H9 (cell line): ENCODE measurements at regions not wholly inside any gene's neighbourhood (a gene's known extent, or its start where the extent isn't known, plus 50 kb on each side); places are given as distances from the start of the nearest gene placed in this dataset.

Source experiments
- DNase-seq: peaks from one replicate; pipeline ENCODE4 v3.0.0-alpha.2; 2017
- H2AFZ ChIP-seq: one replicate; pipeline ENCODE4 v1.6.1; 2013; ENCODE audit warnings: mild to moderate bottlenecking, low read length, control low read depth, moderate library complexity
- H2AK5ac ChIP-seq: 2 replicates; pipeline ENCODE4 v1.6.1; 2013; ENCODE audit warnings: low read length, control low read depth, mixed read lengths; ENCODE audit not compliant: insufficient read length
- H2BK120ac ChIP-seq: one replicate; pipeline ENCODE4 v1.6.1; 2013; ENCODE audit warnings: low read depth, mild to moderate bottlenecking, low read length, control low read depth, inconsistent platforms; ENCODE audit not compliant: poor library complexity, severe bottlenecking
- H2BK12ac ChIP-seq: 2 replicates; pipeline ENCODE4 v1.6.1; 2013; ENCODE audit warnings: low read length, control low read depth, mixed read lengths, low read depth; ENCODE audit not compliant: insufficient read length
- H2BK15ac ChIP-seq: 2 replicates; pipeline ENCODE4 v1.6.1; 2013; ENCODE audit warnings: low read depth, low read length, control low read depth
- H2BK20ac ChIP-seq: one replicate; pipeline ENCODE4 v1.6.1; 2013; ENCODE audit warnings: low read depth, mild to moderate bottlenecking, low read length, control low read depth, inconsistent platforms; ENCODE audit not compliant: poor library complexity, severe bottlenecking
- H2BK5ac ChIP-seq: 2 replicates; pipeline ENCODE4 v1.6.1; 2013; ENCODE audit warnings: low read length, control low read depth, mixed read lengths; ENCODE audit not compliant: insufficient read length
- H3K14ac ChIP-seq: 2 replicates; pipeline ENCODE4 v1.6.1; 2013; ENCODE audit warnings: low read length, control low read depth; ENCODE audit not compliant: insufficient read depth
- H3K18ac ChIP-seq: 2 replicates; pipeline ENCODE4 v1.6.1; 2013; ENCODE audit warnings: low read depth, mild to moderate bottlenecking, mixed read lengths, low read length, control low read depth; ENCODE audit not compliant: insufficient read length
- H3K23ac ChIP-seq: 2 replicates; pipeline ENCODE4 v1.6.1; 2013; ENCODE audit warnings: low read length, control low read depth, mixed read lengths, low read depth; ENCODE audit not compliant: insufficient read length
- H3K23me2 ChIP-seq: 2 replicates; pipeline ENCODE4 v1.6.1; 2013; ENCODE audit warnings: low read depth, mild to moderate bottlenecking, mixed read lengths, low read length, control low read depth; ENCODE audit not compliant: insufficient read length, poor library complexity, severe bottlenecking
- H3K27ac ChIP-seq: 2 replicates; pipeline ENCODE4 v1.5.1; 2013; ENCODE audit warnings: low read length, control low read depth, mixed read lengths, low read depth; ENCODE audit not compliant: insufficient read length
- H3K27me3 ChIP-seq: 2 replicates; pipeline ENCODE4 v1.6.1; 2013; ENCODE audit warnings: low read length, control low read depth, inconsistent platforms; ENCODE audit not compliant: insufficient read depth
- H3K4ac ChIP-seq: 2 replicates; pipeline ENCODE4 v1.6.1; 2013; ENCODE audit warnings: low read depth, mild to moderate bottlenecking, control low read depth, inconsistent platforms, low read length, moderate library complexity
- H3K4me1 ChIP-seq: 2 replicates; pipeline ENCODE4 v1.6.1; 2013; ENCODE audit warnings: low read length, control low read depth, inconsistent platforms; ENCODE audit not compliant: insufficient read depth
- H3K4me2 ChIP-seq: 2 replicates; pipeline ENCODE4 v1.6.1; 2013; ENCODE audit warnings: low read length, control low read depth, mixed read lengths; ENCODE audit not compliant: insufficient read length, insufficient read depth
- H3K56ac ChIP-seq: 2 replicates; pipeline ENCODE4 v1.6.1; 2013; ENCODE audit warnings: low read depth, mild to moderate bottlenecking, mixed read lengths, low read length, control low read depth; ENCODE audit not compliant: insufficient read length
- H3K79me1 ChIP-seq: 2 replicates; pipeline ENCODE4 v1.6.1; 2013; ENCODE audit warnings: low read depth, mild to moderate bottlenecking, moderate library complexity, low read length, control low read depth, inconsistent platforms; ENCODE audit not compliant: insufficient read depth, poor library complexity, severe bottlenecking
- H3K79me2 ChIP-seq: 2 replicates; pipeline ENCODE4 v1.6.1; 2013; ENCODE audit warnings: low read length, control low read depth, inconsistent platforms; ENCODE audit not compliant: insufficient read depth
- H3K9ac ChIP-seq: 2 replicates; pipeline ENCODE4 v1.6.1; 2013; ENCODE audit warnings: low read length, control low read depth, mixed read lengths; ENCODE audit not compliant: insufficient read length; ENCODE audit errors: extremely low read depth
- H3K9me3 ChIP-seq: one replicate; pipeline ENCODE4 v1.6.1; 2013; ENCODE audit warnings: low read depth, low read length, inconsistent platforms; ENCODE audit not compliant: control insufficient read depth
- H3T11ph ChIP-seq: one replicate; pipeline ENCODE4 v1.6.1; 2013; ENCODE audit warnings: mild to moderate bottlenecking, low read length, control low read depth, inconsistent platforms
- H4K20me1 ChIP-seq: one replicate; pipeline ENCODE4 v1.6.1; 2013; ENCODE audit not compliant: control insufficient read depth, insufficient read length, insufficient read depth
- H4K5ac ChIP-seq: 2 replicates; pipeline ENCODE4 v1.6.1; 2013; ENCODE audit warnings: low read depth, mild to moderate bottlenecking, mixed read lengths, low read length, control low read depth; ENCODE audit not compliant: insufficient read length
- H4K8ac ChIP-seq: replicated peaks from 2 replicates; pipeline ENCODE4 v1.6.1; 2013; ENCODE audit warnings: low read length, control low read depth, mixed read lengths, low read depth; ENCODE audit not compliant: insufficient read length
- H4K91ac ChIP-seq: 2 replicates; pipeline ENCODE4 v1.6.1; 2013; ENCODE audit warnings: low read depth, mild to moderate bottlenecking, moderate library complexity, mixed read lengths, low read length, control low read depth; ENCODE audit not compliant: insufficient read length
- H3K27ac Mint-ChIP-seq, 3 experiments: 2 replicates in 2 of 3; 3 replicates in 1 of 3; pipeline ENCODE4 v1.8.0; 2020 to 2021; ENCODE audit warnings: mixed read lengths in 3 of 3, mild to moderate bottlenecking in 1 of 3, moderate library complexity in 1 of 3
- H3K27me3 Mint-ChIP-seq: 2 replicates; pipeline ENCODE4 v1.8.0; 2021; ENCODE audit warnings: low read depth, mild to moderate bottlenecking, moderate library complexity, mixed read lengths
- H3K36me3 Mint-ChIP-seq, 3 experiments: 2 replicates in 2 of 3; 3 replicates in 1 of 3; pipeline ENCODE4 v1.8.0; 2020 to 2021; ENCODE audit warnings: low read depth in 3 of 3, mixed read lengths in 3 of 3; ENCODE audit not compliant: insufficient read depth in 1 of 3
- H3K4me1 Mint-ChIP-seq, 2 experiments: 2 replicates each; pipeline ENCODE4 v1.8.0; 2020; ENCODE audit warnings: mixed read lengths in 2 of 2
- H3K4me3 Mint-ChIP-seq, 2 experiments: 2 replicates in 1 of 2; 3 replicates in 1 of 2; pipeline ENCODE4 v1.8.0; 2020 to 2021; ENCODE audit warnings: mild to moderate bottlenecking in 2 of 2, mixed read lengths in 2 of 2, moderate library complexity in 1 of 2
- H3K9me3 Mint-ChIP-seq, 2 experiments: 2 replicates in 1 of 2; 3 replicates in 1 of 2; pipeline ENCODE4 v1.8.0; 2020; ENCODE audit warnings: mild to moderate bottlenecking in 2 of 2, mixed read lengths in 2 of 2, moderate library complexity in 1 of 2
- CTCF ChIP-seq: fragments of 200-600 bp; sonication (generic); conservative IDR thresholded peaks from 3 replicates; pipeline ENCODE4 v1.8.0; 2021; ENCODE audit warnings: antibody characterized with exemption, mild to moderate bottlenecking
- WGBS: extraction: QIAGEN DNeasy Blood & Tissue Kit; methylation state at CpG from one replicate; pipeline ENCODE4 v1.1.7; 2013; ENCODE audit warnings: missing lambda C conversion rate, low lambda C conversion rate, mixed read lengths; ENCODE audit not compliant: insufficient read length; ENCODE audit errors: extremely low coverage; 5-methylcytosine and 5-hydroxymethylcytosine counted together

GRCh38 chr10:44458671-44459413, 73.9 kb upstream of the CXCL12 start:
- H3K27me3 Mint-ChIP-seq: no peaks in the 10 kb centered on the region; the same call in 1 of the 2 replicates
- Histone ChIP-seq H2BK12ac (no peak overlapping the region), H3K14ac (no peak overlapping the region), H4K20me1 (no peaks in the 10 kb centered on the region), H3K79me1 (no peaks in the 10 kb centered on the region), H3K27ac (no peak overlapping the region), H3K4me2 (no peak overlapping the region), H4K8ac (no peak overlapping the region), H3K56ac (no peak overlapping the region), H3K27me3 (no peaks in the 10 kb centered on the region), H3K18ac (peak overlapping the region; percentile 12), H3K4ac (no peak overlapping the region), H2BK15ac (no peak overlapping the region), H3K9me3 (no peaks in the 10 kb centered on the region), H4K91ac (no peak overlapping the region), H4K5ac (no peak overlapping the region), H3T11ph (no peak overlapping the region), H2BK120ac (no peak overlapping the region), H2BK20ac (no peak overlapping the region), H3K9ac (no peak overlapping the region), H3K4me1 (no peaks in the 10 kb centered on the region), H2BK5ac (no peak overlapping the region), H2AFZ (no peak overlapping the region), H2AK5ac (no peak overlapping the region), H3K79me2 (no peaks in the 10 kb centered on the region), H3K23ac (no peak overlapping the region), H3K23me2 (no peaks in the 10 kb centered on the region)
- H3K36me3 Mint-ChIP-seq: peaks cover 0 to 3% (median 0%) of the 10 kb centered on the region in 3 experiments; a peak in 2 of 7 replicates
- TF ChIP-seq CTCF: no peak
- no peak for DNase-seq
- no peak overlapping the region for H3K4me3 Mint-ChIP-seq
- H3K9me3 Mint-ChIP-seq: peaks cover 8% of the 10 kb centered on the region in 2 experiments; a peak in 4 of 5 replicates
- WGBS: no CpG with 5 or more reads among the region's 7 CpGs
- no peak overlapping the region for H3K27ac Mint-ChIP-seq
- H3K4me1 Mint-ChIP-seq: no peaks in the 10 kb centered on the region
